ENCODE measurements at regions not wholly inside any gene's neighbourhood (a gene's known extent, or its start where the extent isn't known, plus 50 kb on each side); places are given as distances from the start of the nearest gene placed in this dataset.

DNA sequence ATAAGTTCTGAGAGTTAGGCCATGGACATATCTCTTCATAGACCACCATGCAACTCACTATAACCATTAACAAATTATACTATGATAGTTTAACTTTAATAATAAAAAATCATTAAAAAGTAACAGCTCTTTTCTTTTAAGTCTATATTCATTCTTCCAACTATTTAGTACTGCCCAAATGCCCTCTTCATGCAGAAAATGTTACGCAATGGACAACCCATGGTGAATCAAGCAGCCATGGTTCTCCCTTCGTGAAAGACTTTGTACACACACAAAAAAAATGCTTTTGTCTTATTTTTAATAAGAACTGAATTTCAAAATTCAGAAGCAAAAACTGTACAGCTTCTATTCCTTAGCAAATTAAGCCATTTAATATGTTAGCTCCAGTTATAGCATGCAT is 401.1 kb downstream of the EFNA5 start:
- TF ChIP-seq, protein P1, sequence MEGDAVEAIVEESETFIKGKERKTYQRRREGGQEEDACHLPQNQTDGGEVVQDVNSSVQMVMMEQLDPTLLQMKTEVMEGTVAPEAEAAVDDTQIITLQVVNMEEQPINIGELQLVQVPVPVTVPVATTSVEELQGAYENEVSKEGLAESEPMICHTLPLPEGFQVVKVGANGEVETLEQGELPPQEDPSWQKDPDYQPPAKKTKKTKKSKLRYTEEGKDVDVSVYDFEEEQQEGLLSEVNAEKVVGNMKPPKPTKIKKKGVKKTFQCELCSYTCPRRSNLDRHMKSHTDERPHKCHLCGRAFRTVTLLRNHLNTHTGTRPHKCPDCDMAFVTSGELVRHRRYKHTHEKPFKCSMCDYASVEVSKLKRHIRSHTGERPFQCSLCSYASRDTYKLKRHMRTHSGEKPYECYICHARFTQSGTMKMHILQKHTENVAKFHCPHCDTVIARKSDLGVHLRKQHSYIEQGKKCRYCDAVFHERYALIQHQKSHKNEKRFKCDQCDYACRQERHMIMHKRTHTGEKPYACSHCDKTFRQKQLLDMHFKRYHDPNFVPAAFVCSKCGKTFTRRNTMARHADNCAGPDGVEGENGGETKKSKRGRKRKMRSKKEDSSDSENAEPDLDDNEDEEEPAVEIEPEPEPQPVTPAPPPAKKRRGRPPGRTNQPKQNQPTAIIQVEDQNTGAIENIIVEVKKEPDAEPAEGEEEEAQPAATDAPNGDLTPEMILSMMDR (conservative IDR thresholded peaks at IDR 0.05): no peak
- no peak for TF ChIP-seq ZFX (IDR thresholded peaks at IDR 0.05)
